GM12872 (cell line): ENCODE measurements at regions not wholly inside any gene's neighbourhood (a gene's known extent, or its start where the extent isn't known, plus 50 kb on each side); places are given as distances from the start of the nearest gene placed in this dataset.

Experiments used
- TF ChIP-seq, protein P1 (sequence below): IDR thresholded peaks from 3 replicates; pipeline ENCODE4 v1.5.1; 2011; ENCODE audit warnings: low read depth, mild to moderate bottlenecking, low read length, moderate library complexity; ENCODE audit not compliant: insufficient read depth

DNA sequence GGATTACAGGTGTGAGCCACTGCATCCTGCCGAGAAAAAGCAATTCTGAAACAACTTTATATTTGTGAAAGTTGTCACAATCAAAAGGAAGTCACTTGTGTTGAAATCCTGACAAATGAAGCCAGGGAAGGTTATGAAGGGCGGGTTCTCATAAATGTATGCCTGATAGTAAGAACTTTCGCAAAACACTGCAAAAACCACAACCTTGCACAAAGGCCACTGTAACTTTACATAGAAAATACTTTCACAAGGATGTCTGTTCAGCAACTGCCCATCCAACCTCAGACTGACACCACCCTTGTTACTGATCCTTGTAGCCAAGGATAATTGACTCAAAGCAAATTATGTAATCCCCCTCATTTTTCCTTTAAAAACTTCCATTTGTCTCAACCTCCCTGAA is 90.6 kb downstream of the SLC4A3 start:
- TF ChIP-seq, protein P1, sequence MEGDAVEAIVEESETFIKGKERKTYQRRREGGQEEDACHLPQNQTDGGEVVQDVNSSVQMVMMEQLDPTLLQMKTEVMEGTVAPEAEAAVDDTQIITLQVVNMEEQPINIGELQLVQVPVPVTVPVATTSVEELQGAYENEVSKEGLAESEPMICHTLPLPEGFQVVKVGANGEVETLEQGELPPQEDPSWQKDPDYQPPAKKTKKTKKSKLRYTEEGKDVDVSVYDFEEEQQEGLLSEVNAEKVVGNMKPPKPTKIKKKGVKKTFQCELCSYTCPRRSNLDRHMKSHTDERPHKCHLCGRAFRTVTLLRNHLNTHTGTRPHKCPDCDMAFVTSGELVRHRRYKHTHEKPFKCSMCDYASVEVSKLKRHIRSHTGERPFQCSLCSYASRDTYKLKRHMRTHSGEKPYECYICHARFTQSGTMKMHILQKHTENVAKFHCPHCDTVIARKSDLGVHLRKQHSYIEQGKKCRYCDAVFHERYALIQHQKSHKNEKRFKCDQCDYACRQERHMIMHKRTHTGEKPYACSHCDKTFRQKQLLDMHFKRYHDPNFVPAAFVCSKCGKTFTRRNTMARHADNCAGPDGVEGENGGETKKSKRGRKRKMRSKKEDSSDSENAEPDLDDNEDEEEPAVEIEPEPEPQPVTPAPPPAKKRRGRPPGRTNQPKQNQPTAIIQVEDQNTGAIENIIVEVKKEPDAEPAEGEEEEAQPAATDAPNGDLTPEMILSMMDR = no peak

DNA sequence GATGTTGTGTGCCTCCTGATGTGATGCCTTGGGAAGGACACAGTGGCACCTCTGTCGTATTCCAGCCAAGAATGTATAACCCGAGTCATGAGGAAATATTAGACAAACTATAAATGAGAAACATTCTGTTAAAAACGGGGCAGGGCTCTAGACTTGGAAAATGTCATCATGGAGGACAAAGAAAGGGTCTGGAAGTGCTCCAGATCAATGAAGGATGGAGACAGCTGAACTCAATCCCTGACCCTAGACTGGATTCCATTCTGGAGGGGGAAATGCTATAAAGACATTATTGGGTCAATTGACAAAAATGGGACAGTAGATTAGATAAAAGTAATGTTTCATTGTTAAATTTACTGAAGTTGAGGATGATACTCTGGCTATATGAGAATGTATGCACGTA is 92.1 kb downstream of the SLC4A3 start:
- TF ChIP-seq, protein P1 = no peak

DNA sequence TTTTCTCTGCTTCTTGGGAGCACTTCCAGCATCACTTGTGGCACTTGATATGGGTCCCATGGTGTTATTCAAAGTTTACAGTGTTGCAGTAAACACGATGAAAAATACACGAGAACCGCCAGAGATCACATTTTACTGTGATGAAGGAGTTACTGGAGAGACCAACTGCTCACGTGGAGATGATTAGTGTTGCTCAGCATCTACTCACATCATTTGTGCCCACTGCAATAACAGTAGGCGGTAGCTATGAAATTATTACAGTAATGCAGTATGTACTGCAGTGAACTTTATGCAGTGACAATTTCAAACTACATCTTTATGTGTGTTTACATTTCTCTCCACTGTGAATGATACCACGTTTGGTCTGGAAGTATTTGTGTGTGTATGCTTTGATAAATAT is 93.5 kb downstream of the SLC4A3 start:
- TF ChIP-seq, protein P1 = no peak

DNA sequence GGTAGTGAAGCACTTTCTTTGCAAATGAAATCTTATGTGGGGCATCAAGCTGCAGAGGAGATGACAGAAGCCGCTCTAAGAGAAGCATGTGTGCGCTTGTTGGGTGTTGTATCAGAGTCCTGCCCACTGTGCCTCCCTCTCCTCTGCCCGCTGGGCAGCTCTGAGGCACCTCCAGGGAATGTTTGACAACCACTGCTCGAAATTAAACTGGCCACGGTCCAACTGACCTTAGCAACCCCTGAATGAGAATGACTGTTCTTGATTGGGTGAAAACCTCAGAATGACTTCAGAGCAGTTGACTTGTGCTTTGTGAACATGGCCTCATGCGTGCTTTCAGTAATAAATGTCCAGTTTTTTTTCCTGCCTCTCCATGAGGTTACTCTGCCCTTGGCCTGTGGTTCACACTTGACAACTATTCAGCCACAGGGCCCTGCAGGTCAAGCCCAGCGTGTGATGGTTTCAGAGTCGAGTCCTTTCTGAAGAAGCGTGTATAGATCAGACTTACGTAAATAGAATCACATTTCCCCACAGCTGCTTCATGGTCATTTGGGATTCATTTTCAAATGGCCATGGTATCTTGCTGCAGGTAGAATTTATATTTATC is 94.9 kb downstream of the SLC4A3 start:
- TF ChIP-seq, protein P1 = no peak

DNA sequence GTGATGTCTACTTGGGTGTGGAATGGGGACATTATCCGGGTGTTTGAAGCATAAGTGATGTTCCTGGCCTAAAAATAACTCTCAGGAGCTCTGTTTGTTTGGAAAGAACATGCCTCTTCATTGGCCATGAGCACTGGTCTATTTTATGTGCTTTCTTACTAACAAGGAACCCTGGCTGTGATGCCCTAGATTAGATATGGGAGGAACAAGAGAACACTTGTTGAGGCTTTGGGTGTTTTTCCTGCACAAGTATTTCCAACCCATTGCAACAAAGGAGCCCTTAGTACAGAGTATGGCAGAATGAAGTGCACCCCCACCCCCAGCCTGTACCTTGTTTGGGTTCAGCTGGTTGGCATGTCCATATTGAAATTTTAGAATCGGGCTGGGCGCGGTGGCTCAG is 95.9 kb downstream of the SLC4A3 start:
- TF ChIP-seq, protein P1 = no peak

DNA sequence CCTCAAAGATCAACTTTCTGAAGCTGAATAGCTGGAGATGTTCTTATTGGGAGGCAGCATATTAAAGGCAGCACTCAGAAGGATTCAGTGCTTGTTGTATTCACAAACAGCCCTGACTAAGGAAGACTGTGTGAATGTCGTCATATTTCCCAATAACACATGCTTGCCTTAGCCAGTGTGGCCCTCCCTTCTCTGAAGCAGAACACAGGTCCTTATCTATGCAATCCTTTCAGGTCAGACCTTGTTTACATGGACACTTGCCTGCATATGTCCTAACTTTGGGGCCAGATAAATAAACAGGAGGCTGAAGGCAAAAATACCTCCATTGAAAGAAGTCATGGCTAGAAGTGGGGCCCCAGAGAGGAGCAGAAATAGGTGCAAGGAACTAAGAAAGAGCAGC is 97.2 kb downstream of the SLC4A3 start:
- TF ChIP-seq, protein P1 = no peak

DNA sequence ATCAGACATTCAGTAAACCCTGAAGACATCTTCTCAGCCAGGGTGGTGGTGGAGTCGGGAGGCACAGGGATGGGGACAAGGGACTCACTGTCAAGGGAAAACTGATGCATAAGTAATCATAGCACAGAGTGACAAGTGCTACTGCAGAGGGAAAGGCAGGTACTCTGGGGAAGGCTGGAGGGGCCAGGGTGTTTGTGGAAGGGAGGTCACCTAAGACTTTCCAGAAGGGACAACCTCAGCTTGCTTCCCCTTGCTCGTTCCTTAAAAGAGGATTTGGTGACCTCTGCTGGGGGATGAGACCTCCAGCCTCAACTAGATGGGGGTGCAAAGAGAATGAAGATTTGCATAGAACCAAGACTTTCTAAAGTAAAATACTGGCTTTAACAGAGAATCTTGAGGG is 99.5 kb downstream of the SLC4A3 start:
- TF ChIP-seq, protein P1 = no peak
